Stimulated activated CD4-positive, alpha-beta T cell treated with anti-CD3 and anti-CD28 coated beads, Interleukin-2, amount 100 ng/mL, for 48 hours (primary cell): ENCODE measurements at regions not wholly inside any gene's neighbourhood (a gene's known extent, or its start where the extent isn't known, plus 50 kb on each side); places are given as distances from the start of the nearest gene placed in this dataset.

Experiments used
- DNase-seq, 2 donors: peaks; one replicate each; pipeline ENCODE4 v3.0.0-alpha.2; 2020

DNA sequence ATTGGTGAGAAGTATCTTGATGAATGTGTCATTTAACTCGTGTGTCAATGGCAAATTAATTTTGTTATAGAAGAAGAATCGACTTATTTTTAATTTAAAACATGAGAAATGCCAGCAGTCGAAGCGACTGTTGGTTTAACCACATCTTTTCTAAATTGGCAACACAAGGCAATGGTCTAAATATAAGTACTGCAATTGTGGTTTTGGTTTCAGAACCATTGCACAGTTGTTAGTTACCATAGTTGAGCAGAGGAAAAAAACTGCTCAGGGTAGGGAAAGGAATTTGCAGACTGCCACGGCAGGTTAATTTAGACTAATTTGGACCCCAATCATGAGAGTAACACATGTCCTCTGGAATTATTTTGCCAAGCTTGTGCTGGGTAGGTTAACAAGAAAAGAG, 185.6 kb upstream of the RUNX1 start:
- DNase-seq, result no peak

DNA sequence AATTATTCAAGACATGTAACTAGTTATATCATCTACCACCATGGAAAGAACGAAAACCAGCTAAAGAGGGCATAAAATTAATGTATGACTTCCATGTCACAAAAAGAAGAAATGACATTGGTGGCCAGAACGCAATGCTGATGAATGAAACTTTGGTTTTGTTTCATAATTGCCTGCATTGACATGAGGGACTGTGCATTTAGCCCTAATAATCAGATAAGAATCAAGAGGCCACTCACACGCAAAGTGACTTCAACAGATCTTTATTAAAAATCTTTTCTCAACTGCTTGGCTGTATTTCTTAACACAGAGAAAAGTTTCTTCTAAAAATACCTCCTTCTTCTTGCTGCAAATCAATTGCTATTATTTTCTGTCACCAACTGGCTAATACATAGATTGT, 184.7 kb upstream of the RUNX1 start:
- DNase-seq, result no peak

DNA sequence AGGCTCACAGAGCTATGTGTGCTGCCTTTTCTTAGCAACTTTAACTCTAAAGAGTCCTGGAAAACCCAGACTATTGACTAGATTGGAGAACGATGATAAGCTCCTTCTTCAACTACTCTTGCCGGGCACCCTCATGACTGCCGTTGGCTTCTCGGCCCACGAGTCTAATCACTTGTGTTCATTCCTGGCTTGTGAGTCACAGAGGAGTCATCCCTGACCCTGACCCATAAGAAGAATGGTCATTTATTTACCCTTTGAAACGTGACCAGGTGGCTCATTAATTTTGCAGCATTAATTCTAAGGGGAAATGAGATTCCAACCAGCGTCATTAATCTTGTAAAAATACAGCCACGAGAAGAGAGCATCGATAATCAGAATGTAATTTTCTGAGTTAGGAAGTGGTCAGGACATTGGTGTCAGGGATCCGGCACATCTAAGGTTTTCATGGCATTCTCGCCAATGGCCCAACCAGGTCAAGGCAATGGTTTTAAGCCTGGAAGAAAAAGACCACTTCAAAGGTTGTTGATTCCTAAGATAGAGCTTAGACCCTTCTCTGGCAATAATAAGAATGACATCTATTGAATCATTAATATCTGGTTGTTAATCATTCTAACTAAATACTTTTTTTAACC, 183.6 kb upstream of the RUNX1 start:
- no peak for DNase-seq

DNA sequence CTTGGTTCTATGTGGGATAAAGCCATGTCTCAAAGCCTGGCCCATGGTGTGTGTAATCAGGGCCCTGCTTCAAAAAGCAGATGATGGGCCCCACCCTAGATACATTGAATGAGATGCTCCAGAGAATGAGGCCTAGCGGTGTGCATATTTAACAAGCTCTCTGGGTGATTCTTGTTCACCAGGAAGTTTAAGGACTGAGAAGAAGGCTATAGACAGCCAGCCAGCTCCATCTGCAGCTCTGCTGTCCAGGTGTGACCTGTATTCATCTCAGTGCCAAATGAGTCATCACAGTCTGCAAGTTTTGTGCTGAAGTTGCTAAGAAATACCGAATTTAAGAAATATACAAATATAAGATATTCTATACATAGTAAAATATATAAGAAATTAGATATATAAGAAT, 182.0 kb upstream of the RUNX1 start:
- no peak for DNase-seq

DNA sequence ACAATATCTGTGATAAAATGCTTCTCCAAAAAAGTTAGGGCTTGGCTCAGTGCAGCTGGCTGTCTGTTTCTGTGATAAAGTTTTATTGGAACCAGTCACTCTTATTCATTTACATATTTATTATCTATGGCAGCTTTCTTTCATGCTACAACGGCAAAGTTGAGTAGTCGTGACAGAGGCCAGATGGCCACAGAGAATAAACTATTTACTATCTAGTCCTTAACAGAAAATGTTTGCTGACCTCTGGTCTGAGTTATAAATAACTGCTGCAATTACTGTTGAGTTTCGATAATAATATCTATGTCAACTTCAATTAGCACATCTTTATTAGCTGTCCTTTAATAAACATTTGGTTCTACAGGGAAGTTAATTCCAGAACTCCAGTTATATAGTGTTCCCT, 180.2 kb upstream of the RUNX1 start:
- no peak for DNase-seq

DNA sequence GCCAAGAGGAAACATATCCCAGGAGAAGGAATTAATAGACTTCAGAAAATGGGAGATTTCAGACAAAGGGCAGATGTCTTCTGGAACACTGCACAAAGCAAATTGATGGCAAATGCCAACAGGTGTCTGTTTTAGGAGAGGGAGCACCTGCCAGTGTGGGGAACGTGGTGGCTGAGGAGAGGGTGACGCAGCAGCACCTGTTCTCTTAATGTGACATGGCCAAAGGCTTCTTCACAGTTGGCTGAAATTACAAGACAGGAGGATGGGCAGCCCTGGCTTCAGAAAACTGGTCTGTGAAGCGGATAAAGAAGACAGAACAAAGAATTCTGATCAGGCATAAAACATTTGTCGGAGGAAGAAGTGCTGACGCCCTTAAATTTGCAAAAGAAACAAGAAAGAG, 178.7 kb upstream of the RUNX1 start:
- no peak for DNase-seq

DNA sequence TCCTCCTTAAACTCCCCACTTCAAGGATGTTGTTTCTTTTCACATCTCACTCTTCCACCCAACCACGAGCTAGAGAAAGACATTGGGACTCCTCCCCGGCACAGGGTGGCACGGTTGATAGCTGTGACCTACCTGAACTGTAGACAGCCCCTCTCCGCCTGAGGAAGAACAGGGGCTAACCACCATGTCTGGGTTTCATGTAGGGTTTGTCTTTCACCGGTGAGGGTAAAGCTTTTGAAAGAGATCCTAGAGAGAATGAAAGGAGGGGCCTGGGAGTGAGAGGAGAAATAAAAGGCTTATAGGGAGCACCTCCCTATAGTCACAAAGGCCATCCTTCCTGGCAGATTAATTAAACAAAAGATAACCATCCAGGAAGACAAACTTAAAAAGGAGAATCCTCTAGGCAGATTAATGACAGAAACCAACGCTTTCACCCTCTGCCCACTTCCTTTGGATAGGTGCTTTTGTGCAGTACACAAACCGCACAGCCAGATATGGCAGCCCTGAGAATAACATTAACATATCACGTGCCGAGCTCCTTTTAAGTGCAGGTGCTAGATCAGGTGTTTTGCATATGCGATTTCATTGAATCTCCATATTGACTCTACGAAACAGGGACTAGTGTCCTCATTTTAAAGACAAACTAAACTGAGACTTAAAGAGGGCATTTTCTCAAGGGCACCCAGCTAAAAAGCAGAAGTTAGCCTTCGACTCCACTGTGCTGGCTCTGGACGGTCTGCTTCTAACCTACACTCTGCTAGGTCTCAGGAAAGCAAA, 178.1 kb upstream of the RUNX1 start:
- DNase-seq, result no peak

DNA sequence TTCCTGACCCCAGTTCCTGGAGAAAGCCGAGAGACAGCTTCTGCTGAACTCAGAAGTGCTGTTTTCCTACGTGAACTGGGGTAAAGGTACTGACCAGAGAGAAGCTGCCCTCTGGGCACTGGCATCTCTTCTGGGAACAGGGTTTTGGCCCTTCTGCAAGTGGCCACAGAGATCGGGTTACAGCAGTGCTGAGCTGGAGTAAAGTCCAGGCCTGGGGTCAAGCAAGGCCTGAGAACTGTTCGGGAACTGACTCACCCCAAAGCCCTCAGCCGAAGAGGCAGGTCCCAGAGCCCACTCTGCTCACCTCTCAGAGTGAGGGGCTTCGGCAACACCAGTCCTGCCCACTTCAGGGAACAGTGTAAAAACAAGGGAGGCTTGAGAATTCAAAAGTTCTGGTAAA, 177.2 kb upstream of the RUNX1 start:
- no peak for DNase-seq

DNA sequence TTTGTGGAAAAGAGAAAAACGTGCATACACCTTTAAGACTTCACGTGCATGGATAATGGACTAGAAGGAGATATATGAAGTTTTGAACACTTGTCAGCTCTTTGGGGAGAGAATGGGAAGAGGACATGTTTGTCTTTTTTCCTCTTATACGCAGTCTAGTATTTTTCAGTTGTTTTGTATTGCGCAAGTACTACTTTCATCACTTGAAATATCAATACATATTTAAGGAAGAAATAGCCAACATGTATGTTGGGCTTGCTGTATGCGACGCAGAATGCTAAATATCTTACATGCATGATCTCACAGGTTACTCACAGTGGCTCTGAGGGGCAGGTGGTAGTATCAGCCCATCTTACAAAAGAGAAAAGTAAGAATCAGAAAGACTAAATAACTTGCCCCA, 176.5 kb upstream of the RUNX1 start:
- no peak for DNase-seq

DNA sequence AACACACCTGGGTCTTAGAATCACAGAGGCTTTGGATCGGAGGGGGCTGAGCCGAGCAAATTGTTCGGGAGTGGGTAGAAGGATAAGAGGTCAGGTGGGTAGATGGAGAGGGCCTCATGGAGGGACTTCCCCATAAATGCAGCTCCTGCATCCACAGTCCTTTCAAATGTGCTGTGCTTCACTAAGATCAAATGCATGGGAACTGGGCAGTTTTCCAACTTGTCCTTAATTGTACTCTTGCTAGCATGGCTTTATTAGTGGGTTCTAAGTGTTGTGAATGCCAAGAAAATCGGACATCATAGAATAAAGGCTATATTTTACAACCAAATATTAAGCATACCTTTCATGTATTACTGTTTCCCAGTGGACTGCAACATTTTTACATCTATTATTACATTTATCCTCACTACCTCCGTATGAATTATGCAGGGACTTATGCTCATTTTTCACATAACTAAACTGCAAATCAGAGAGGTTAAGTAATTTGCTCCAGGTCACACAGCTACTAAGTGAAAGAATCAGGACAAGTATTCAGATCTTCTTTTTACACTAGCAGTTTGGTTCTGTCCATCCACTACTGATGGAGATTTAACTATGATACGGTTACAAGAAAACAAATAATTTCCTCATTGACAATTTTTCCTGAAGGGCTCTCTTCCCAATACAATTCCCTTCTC, 174.5 kb upstream of the RUNX1 start:
- DNase-seq, result no peak

DNA sequence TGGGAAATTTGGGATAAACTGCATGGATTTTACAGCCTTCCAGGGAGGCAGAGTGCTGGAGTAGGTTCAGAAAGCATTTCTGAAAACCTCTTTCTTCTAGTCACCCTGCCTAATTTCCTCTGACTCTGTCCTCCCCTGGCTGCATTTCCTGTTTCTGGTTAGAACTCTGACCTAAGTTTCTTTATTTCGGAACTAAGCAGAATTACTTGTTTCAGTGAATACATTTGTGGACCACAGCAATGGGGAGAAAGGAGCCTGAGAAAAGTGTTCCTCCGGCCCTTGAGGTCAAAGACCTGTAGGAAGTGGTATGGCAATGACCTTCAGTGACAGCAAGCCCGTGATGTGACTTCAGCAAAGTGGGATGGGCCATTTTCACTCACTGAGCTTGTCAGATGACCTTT, 173.4 kb upstream of the RUNX1 start:
- DNase-seq, result peak in 1 of 2 donors; percentile 27

DNA sequence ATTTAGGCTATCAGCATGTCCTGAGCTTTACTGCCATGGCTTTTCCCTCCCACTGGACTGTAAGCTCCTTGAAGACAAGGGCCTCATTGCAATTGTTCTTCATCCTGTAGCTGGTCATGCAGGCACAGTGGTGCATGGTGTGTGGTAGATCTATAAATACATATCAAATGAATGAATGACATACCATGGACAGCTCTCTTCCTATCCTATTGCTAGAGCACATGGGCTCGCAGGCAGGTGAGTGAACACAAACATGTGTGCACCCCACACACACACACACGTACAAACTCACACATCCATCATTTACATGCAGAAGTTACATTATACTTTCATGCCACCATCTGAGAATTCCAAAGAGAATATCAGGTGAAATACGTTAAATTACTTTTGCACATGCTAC, 172.9 kb upstream of the RUNX1 start:
- DNase-seq, result no peak

DNA sequence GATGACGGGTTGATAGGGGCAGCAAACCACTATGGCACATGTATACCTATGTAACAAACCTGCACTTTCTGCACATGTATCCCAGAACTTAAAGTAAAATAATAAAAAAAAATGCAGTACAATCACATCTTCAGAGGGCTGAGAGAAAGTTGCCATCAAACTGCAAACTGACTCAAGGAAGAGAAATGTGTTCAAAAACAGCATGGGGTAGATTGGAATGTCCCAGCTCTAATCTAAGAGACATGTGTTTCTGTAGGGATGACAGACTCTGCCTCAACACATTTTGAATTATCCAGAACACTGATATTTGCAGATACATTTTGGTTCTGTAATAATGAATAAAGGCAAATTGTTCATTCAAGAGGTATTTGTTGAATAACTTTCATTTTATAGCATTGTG, 171.2 kb upstream of the RUNX1 start:
- no peak for DNase-seq

DNA sequence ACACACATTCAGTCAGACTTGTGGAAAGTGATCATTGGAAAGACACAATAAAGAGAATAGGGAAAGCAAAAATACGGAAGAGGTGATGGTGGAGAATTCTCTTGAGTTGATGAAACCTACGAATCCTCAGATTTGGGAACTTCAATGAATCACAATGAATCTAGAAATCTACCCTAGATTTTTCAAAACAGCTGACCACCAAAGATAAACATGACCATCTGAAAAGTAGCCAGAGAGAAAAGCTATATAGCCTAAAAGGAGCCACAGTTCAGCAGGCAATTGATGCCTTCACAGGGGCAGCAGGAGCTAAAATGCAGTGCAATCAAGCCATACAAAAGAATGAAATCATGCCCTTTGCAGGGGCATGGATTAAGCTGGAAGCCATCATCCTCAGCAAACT, 170.6 kb upstream of the RUNX1 start:
- no peak for DNase-seq

DNA sequence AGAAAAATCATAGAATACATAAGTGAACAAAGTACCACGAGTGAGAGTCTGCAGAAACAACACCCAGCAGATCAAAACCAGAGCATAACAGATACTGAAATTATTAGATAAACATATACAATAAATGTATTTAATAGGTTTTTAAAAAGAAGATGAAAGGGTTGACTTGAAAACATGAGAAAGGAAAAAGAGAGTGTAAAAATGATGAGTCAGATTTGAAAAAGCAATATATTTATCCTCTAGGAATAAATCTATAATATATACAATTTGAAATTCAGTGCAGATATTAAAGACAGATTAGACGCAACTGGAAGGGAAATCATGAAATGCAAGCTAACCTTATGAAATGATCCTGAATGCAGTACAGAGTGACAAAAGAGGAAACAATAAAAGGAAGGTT, 170.2 kb upstream of the RUNX1 start:
- DNase-seq, result no peak

DNA sequence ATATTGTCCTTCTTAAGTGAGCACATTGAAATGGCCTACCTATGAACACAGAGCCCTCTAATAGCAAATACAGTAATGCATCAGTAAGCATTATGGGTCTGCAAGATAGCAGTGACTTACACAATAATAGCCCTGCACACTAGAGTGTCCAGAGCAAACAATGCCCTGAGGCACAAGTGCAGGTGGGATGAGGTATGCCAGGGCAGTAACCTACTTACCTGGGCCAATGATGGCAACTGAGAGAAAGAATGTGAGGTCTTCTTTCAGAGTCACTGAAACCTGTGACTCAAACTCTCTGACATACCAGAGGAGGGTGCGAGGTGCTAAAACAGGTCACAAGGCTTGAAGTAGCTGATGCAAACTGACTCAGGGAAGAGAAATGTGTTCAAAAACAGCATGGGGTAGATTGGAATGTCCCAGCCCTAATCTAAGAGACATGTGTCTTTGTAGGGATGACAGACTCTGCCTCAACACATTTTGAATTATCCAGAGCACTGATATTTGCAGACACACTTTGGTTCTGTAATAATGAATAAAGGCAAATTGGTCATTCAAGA, 168.5 kb upstream of the RUNX1 start:
- peak in 1 of 2 donors; percentile 28 for DNase-seq

DNA sequence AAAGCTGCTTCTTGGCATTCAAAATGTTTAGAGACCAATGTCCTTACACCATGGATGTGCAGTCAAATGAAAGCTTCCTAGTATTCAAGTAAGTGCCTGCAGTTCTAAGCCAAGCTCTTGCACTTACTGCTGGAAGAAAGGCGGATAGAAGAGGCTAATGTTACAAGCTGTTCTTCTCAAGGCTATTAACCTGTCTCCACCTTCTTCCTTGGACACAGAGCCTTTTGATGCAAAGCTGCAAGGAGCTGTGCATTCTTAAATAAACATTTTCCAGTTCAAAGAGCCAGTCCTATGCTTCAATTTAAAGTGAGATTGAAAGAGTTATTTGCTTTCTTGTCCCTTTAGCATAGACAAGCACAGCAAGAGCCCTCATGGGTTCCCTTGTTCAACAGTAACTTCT, 167.9 kb upstream of the RUNX1 start:
- no peak for DNase-seq

DNA sequence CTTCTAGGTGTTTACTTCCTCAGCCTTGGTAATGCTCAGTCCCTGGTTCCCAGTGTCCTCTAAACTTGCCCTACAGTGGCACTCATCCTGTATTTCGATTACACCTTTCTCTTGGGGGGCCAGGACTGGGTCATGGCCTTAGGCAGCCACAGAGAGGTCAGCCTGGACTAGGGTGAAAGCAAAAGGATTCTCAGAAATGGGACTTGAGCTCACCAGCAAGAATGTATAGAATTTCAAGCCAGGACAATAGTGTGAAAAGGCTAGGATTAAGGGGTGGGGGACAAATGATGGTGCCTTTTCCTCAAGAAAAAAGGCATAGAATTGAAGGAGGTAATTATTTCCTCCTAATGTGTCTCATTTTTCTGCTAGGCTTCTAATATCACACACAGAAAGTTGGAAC, 166.8 kb upstream of the RUNX1 start:
- DNase-seq, result no peak

DNA sequence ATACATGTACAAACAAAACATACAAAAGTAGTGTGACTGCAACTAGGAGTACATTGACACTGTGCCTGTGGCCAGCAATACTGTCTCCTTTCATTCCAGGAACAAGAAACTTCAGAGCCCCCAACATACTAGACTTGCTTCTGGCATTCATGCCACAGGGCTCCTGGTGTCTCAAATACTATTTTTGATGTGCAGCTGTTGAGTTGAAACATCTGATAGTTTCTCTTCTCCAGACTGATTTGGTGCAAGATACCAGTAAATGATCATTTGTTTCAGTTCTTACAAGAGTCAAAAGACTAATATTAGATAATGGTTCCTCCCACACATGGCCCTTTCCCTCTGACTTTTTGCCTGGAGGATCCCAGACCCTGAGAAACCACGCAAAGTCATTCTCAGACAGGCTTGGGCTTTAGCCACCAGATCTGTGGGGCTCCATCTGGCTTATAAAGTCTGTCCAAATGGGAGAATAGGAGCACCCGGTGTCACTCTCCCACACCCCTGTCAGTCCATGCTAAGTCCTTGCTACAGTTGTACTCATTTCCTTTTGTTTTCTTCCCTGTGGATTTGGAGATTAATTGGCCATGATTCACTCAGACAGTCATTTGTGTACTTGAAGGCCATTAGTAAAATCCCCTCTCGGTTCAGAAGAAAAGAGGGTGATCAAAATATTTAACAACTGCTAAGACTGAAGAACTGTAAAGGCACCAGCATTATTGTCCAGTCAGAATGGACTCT, 163.5 kb upstream of the RUNX1 start:
- DNase-seq, result no peak

DNA sequence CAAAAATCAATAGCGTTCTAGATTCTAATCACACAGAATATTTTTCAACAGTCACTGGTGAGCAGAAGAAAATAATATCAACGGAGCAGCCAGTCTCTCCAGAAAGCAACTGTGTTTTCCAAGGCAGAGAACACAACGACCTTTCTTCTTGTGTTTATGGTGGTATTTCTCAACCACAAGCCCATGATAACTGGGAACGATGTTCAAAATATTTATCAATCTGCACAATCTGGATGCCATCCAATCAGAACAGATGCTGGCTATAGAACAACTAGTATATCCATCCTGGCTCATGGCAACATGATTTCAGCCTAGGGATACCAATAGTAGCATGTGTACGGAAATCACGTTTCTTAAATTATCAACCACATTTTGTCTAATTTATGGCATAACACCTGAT, 162.7 kb upstream of the RUNX1 start:
- no peak for DNase-seq

DNA sequence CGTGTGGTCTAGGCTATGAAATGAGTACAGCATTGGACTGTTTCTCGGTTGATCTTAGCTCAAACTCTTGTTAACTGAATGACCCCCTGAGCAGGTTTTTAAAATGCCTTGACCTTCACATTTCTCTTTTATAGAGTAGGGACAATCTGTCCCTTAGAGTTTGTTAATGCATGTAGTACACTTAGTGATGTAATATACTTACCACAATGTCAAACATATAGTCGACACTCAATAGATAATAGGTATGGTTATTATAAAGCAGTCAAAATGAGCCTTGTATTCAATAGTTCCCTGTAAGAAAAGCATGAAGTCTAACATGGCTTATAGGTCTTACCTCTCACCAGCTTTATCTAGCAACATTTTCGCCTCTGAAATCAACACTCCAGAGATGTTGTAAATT, 161.0 kb upstream of the RUNX1 start:
- no peak for DNase-seq

DNA sequence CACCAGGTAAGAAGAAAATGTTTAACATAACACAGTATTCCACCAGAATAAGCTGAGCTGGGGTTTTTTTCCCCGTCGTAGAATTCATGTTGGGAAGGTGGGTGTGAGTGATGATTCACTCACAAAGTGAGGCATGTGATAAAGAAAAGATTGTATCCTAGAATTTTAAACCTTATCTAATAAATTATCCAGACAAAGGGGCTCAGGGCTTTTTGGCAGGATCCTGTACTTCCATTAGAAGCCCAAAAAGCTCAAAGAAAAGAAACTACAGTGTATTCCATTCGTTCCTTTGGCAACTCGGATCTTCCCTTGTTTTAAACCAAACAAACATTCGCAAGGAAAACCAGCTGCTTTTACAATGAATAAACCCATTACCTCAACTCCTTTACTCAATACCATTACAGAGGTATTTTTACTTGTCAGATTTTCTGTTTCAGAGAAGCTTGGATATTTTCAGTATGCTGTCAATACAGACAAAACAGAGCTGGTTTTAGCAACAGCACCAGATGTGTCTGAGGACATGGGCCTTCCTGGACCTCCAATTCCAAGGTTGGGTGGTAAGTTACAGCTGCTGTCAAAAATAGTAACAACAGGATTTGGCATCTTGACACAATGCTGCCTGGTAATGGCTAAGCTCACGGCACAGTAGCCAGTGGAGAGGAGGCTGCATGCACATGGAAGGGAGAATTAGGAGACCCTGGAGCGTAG, 159.9 kb upstream of the RUNX1 start:
- DNase-seq, result no peak

DNA sequence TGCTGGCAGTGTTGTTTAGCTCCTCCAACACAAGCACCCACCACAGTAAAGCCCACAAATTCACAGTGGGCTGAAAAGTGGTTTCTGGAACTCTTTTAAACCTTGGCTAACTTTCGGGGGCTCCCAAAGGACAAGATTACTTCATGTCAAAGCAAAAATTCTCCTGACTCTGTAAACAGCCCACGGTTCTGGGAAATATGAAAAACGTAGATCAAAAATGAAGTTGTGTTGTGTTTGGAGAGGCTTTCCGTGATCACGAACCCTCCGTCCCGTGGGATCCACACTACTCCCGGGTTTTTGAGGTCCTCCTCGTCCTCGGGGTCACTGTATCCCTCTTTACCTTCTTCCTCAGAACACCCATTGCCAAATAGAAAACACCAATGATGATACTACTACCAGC, 159.0 kb upstream of the RUNX1 start:
- no peak for DNase-seq
